ENCODE measurements at regions not wholly inside any gene's neighbourhood (a gene's known extent, or its start where the extent isn't known, plus 50 kb on each side); places are given as distances from the start of the nearest gene placed in this dataset.

GRCh38 chr7:47145186-47145725 lies 436.7 kb downstream of the TNS3 start:
- no peak for DNase-seq

- DNase-seq = no peak
Measured at GRCh38 chr7:47143339-47143738, 438.6 kb downstream of the TNS3 start.

- no peak for DNase-seq
Measured at GRCh38 chr7:47142867-47143175, 439.1 kb downstream of the TNS3 start.

GRCh38 chr7:47142169-47142866 lies 439.6 kb downstream of the TNS3 start:
- no peak for DNase-seq

- no peak for DNase-seq
Measured at GRCh38 chr7:47132471-47132870, 449.4 kb downstream of the TNS3 start.

- DNase-seq = no peak
Measured at GRCh38 chr7:47128700-47129099, 453.2 kb downstream of the TNS3 start.

GRCh38 chr7:47125529-47125928 lies 456.4 kb downstream of the TNS3 start:
- DNase-seq = no peak

GRCh38 chr7:47119261-47119865 lies 462.5 kb downstream of the TNS3 start:
- DNase-seq = no peak

- DNase-seq = no peak
Measured at GRCh38 chr7:47104206-47104549, 477.7 kb downstream of the TNS3 start.

- DNase-seq = no peak
Measured at GRCh38 chr7:47103498-47104205, 478.3 kb downstream of the TNS3 start.

- DNase-seq = no peak
Measured at GRCh38 chr7:47102331-47102841, 479.5 kb downstream of the TNS3 start.

GRCh38 chr7:47100817-47101435 lies 481.0 kb downstream of the TNS3 start:
- no peak for DNase-seq

GRCh38 chr7:47100148-47100816 lies 481.6 kb downstream of the TNS3 start:
- no peak for DNase-seq

GRCh38 chr7:47097431-47097830 lies 484.5 kb downstream of the TNS3 start:
- no peak for DNase-seq

- DNase-seq = no peak
Measured at GRCh38 chr7:47095946-47096345, 486.0 kb downstream of the TNS3 start.

- no peak for DNase-seq
Measured at GRCh38 chr7:47094462-47094861, 487.4 kb downstream of the TNS3 start.

- DNase-seq = no peak
Measured at GRCh38 chr7:47093320-47094234, 488.3 kb downstream of the TNS3 start.

- no peak for DNase-seq
Measured at GRCh38 chr7:47092336-47092735, 489.6 kb downstream of the TNS3 start.

GRCh38 chr7:47091141-47091540 lies 490.8 kb downstream of the TNS3 start:
- DNase-seq = no peak

GRCh38 chr7:47089461-47089860 lies 492.4 kb downstream of the TNS3 start:
- DNase-seq = no peak

GRCh38 chr7:47089068-47089417 lies 492.9 kb downstream of the TNS3 start:
- DNase-seq = no peak
